ENCODE measurements at regions not wholly inside any gene's neighbourhood (a gene's known extent, or its start where the extent isn't known, plus 50 kb on each side); places are given as distances from the start of the nearest gene placed in this dataset.

DNA sequence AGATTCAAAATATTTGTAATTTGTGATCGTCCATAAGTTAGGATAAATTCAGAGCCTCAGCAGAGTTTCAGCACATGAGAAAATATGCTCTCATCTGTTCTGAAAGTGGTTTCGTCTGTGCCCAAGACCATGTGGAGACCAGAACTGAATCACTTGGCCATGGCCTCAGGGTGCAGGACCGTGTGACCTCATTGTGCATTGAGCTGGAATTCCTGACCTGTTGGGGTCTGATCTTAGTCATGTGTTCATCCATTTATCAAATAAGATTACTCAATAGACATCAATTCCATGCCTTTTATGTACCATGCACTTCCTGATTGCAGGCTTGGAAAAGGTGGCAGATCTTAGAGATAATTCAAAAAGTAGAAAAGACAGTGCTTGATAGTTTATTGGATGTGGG lies 680.5 kb downstream of the QKI start:
- no peak for TF ChIP-seq CTCF (IDR thresholded peaks at IDR 0.05 in 2 of 3, conservative IDR thresholded peaks at IDR 0.05 in 1 of 3; ENCODE audit: borderline replicate concordance in 1 of 3, insufficient read depth in 1 of 3, low read depth in 2 of 3, low read length in 2 of 3)
- TF ChIP-seq EZH2 (IDR thresholded peaks at IDR 0.05) = no peak
- TF ChIP-seq, protein P1, sequence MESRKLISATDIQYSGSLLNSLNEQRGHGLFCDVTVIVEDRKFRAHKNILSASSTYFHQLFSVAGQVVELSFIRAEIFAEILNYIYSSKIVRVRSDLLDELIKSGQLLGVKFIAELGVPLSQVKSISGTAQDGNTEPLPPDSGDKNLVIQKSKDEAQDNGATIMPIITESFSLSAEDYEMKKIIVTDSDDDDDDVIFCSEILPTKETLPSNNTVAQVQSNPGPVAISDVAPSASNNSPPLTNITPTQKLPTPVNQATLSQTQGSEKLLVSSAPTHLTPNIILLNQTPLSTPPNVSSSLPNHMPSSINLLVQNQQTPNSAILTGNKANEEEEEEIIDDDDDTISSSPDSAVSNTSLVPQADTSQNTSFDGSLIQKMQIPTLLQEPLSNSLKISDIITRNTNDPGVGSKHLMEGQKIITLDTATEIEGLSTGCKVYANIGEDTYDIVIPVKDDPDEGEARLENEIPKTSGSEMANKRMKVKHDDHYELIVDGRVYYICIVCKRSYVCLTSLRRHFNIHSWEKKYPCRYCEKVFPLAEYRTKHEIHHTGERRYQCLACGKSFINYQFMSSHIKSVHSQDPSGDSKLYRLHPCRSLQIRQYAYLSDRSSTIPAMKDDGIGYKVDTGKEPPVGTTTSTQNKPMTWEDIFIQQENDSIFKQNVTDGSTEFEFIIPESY (IDR thresholded peaks at IDR 0.05; ENCODE audit: extremely low read depth, insufficient replicate concordance, low read length) = no peak
